SK-N-SH treated with all-trans-retinoic acid at 6 μM for 48 hours (cell line): ENCODE measurements at regions not wholly inside any gene's neighbourhood (a gene's known extent, or its start where the extent isn't known, plus 50 kb on each side); places are given as distances from the start of the nearest gene placed in this dataset.

Source experiments
- ATAC-seq: fragments of 200-7000 bp; cut with Tn5 transposase; 3 replicates; pipeline ENCODE4 v1.9.1; 2020; ENCODE audit warnings: mild to moderate bottlenecking, moderate library complexity
- ARNTL ChIP-seq: fragments of 450-650 bp; formaldehyde crosslinking; IDR thresholded peaks from 2 replicates; pipeline ENCODE4 v1.5.0; 2020; ENCODE audit warnings: low read depth, mild to moderate bottlenecking, moderate library complexity, borderline replicate concordance
- BACH2 ChIP-seq: fragments of 250-450 bp; sonication (Bioruptor Pico); IDR thresholded peaks from 2 replicates; pipeline ENCODE4 v1.9.0; 2021; ENCODE audit warnings: mild to moderate bottlenecking, borderline replicate concordance
- CSDC2 ChIP-seq: fragments of 250-450 bp; sonication (Bioruptor Pico); IDR thresholded peaks from 2 replicates; pipeline ENCODE4 v1.5.0; 2020; ENCODE audit warnings: mild to moderate bottlenecking, moderate library complexity
- ESRRG ChIP-seq: fragments of 250-450 bp; sonication (Bioruptor Pico); IDR thresholded peaks from 2 replicates; pipeline ENCODE4 v1.6.1; 2021; ENCODE audit warnings: mild to moderate bottlenecking
- GLIS3 ChIP-seq: fragments of 250-450 bp; sonication (Bioruptor Pico); IDR thresholded peaks from 2 replicates; pipeline ENCODE4 v1.5.0; 2020; ENCODE audit warnings: mild to moderate bottlenecking, moderate library complexity
- ISL1 ChIP-seq: fragments of 250-450 bp; sonication (Bioruptor Pico); IDR thresholded peaks from 2 replicates; pipeline ENCODE4 v2.1.2; 2022; ENCODE audit warnings: mild to moderate bottlenecking, moderate library complexity
- OSR1 ChIP-seq: fragments of 250-450 bp; sonication (Bioruptor Pico); IDR thresholded peaks from 2 replicates; pipeline ENCODE4 v1.8.0; 2022; ENCODE audit warnings: moderate library complexity, mild to moderate bottlenecking, inconsistent platforms
- PPARA ChIP-seq: fragments of 250-450 bp; sonication (Bioruptor Pico); IDR thresholded peaks from 2 replicates; pipeline ENCODE4 v1.5.0; 2020; ENCODE audit warnings: mild to moderate bottlenecking, borderline replicate concordance
- RARB ChIP-seq: fragments of 250-450 bp; sonication (Bioruptor Pico); IDR thresholded peaks from 2 replicates; pipeline ENCODE4 v1.8.0; 2021; ENCODE audit warnings: mild to moderate bottlenecking, moderate library complexity
- SNAI2 ChIP-seq: fragments of 250-450 bp; sonication (Bioruptor Pico); IDR thresholded peaks from 2 replicates; pipeline ENCODE4 v1.5.0; 2020; ENCODE audit warnings: mild to moderate bottlenecking, moderate library complexity
- TCF4 ChIP-seq: fragments of 250-450 bp; sonication (Bioruptor Pico); IDR thresholded peaks from 2 replicates; pipeline ENCODE4 v1.8.0; 2021; ENCODE audit warnings: mild to moderate bottlenecking, moderate library complexity, borderline replicate concordance
- TOX ChIP-seq: fragments of 250-450 bp; sonication (Bioruptor Pico); IDR thresholded peaks from 2 replicates; pipeline ENCODE4 v1.8.0; 2021; ENCODE audit warnings: mild to moderate bottlenecking, moderate library complexity, borderline replicate concordance
- ZFP3 ChIP-seq: fragments of 250-450 bp; sonication (Bioruptor Pico); IDR thresholded peaks from 2 replicates; pipeline ENCODE4 v1.5.0; 2020; ENCODE audit warnings: mild to moderate bottlenecking, moderate library complexity
- ZFP30 ChIP-seq: fragments of 450-650 bp; formaldehyde crosslinking; IDR thresholded peaks from 2 replicates; pipeline ENCODE4 v1.5.0; 2022; ENCODE audit warnings: mild to moderate bottlenecking, moderate library complexity
- ZNF565 ChIP-seq: fragments of 450-650 bp; formaldehyde crosslinking; conservative IDR thresholded peaks from 2 replicates; pipeline ENCODE4 v1.5.0; 2020; ENCODE audit warnings: low read depth, mild to moderate bottlenecking, moderate library complexity
- ZNF70 ChIP-seq: fragments of 450-650 bp; formaldehyde crosslinking; IDR thresholded peaks from 2 replicates; pipeline ENCODE4 v1.5.0; 2020; ENCODE audit warnings: mild to moderate bottlenecking, moderate library complexity
- ZNF8 ChIP-seq: fragments of 450-650 bp; formaldehyde crosslinking; IDR thresholded peaks from 2 replicates; pipeline ENCODE4 v1.5.0; 2020; ENCODE audit warnings: mild to moderate bottlenecking, moderate library complexity
- TF ChIP-seq, protein P1 (sequence below): fragments of 250-450 bp; sonication (Bioruptor Pico); IDR thresholded peaks from 2 replicates; pipeline ENCODE4 v1.8.0; 2020; ENCODE audit warnings: mild to moderate bottlenecking, moderate library complexity, borderline replicate concordance
- TF ChIP-seq, protein P2 (sequence below): fragments of 250-450 bp; sonication (Bioruptor Pico); IDR thresholded peaks from 2 replicates; pipeline ENCODE4 v1.8.0; 2021; ENCODE audit warnings: low read depth, mild to moderate bottlenecking, moderate library complexity, borderline replicate concordance
- TF ChIP-seq, protein P3 (sequence below): fragments of 250-450 bp; sonication (Bioruptor Pico); IDR thresholded peaks from 2 replicates; pipeline ENCODE4 v1.5.0; 2020; ENCODE audit warnings: mild to moderate bottlenecking, moderate library complexity
- TF ChIP-seq, protein P4 (sequence below): fragments of 250-450 bp; sonication (Bioruptor Pico); IDR thresholded peaks from 2 replicates; pipeline ENCODE4 v1.5.1; 2021; ENCODE audit warnings: mild to moderate bottlenecking, moderate library complexity

DNA sequence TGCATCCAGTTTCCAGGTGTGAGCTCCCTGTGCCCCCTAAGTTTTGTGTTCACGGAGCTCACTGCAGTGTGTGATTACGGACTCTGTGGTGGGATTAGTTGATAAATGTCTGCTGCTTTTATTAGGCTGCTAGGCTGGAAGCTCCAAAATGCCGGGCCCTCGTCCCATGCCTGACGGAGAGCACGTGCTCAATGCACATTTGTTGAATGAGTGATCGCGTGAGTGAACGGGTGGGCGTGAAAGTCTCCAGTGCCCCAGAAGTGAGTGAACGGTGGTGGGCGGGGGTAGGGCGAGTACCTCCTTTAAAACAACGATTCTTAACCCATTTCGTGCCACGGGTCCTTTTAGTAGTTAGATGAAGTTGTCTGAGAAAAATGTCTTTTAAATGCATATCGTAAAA is 175.5 kb downstream of the AACS start:
- no peak for ATAC-seq
- no peak for TF ChIP-seq RARB (CRISPR knock-in tag)

DNA sequence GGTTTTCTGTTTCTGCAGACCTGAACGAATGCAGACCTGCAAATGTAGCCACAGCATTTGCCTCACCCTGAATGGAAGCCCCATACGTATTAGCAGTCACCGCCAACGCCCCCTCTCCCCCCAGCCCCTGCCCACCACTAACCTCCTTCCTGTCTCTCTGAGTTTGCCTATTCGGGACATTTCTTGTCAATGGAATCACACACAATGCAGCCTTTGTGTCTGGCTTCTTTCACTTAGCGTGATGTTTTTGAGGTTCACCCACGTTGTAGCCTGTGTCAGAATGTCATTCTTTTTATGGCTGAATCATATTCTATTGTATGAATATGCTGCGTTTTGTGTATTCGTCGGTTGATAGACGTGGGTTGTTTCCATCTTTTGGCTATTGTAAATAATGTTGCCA is 178.6 kb downstream of the AACS start:
- ATAC-seq, result no peak
- TF ChIP-seq OSR1, result no peak
- no peak for TF ChIP-seq RARB (CRISPR knock-in tag)
- no peak for TF ChIP-seq TCF4 (CRISPR knock-in tag)
- TF ChIP-seq, protein P1, sequence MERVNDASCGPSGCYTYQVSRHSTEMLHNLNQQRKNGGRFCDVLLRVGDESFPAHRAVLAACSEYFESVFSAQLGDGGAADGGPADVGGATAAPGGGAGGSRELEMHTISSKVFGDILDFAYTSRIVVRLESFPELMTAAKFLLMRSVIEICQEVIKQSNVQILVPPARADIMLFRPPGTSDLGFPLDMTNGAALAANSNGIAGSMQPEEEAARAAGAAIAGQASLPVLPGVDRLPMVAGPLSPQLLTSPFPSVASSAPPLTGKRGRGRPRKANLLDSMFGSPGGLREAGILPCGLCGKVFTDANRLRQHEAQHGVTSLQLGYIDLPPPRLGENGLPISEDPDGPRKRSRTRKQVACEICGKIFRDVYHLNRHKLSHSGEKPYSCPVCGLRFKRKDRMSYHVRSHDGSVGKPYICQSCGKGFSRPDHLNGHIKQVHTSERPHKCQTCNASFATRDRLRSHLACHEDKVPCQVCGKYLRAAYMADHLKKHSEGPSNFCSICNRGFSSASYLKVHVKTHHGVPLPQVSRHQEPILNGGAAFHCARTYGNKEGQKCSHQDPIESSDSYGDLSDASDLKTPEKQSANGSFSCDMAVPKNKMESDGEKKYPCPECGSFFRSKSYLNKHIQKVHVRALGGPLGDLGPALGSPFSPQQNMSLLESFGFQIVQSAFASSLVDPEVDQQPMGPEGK (CRISPR knock-in tag), result no peak
- TF ChIP-seq GLIS3 (CRISPR knock-in tag), result no peak
- no peak for TF ChIP-seq ZFP3
- TF ChIP-seq, protein P2, sequence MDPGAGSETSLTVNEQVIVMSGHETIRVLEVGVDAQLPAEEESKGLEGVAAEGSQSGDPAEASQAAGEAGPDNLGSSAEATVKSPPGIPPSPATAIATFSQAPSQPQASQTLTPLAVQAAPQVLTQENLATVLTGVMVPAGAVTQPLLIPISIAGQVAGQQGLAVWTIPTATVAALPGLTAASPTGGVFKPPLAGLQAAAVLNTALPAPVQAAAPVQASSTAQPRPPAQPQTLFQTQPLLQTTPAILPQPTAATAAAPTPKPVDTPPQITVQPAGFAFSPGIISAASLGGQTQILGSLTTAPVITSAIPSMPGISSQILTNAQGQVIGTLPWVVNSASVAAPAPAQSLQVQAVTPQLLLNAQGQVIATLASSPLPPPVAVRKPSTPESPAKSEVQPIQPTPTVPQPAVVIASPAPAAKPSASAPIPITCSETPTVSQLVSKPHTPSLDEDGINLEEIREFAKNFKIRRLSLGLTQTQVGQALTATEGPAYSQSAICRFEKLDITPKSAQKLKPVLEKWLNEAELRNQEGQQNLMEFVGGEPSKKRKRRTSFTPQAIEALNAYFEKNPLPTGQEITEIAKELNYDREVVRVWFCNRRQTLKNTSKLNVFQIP (CRISPR knock-in tag), result no peak
- TF ChIP-seq SNAI2 (CRISPR knock-in tag), result no peak
- TF ChIP-seq CSDC2 (CRISPR knock-in tag), result no peak
- TF ChIP-seq ZNF8 (CRISPR knock-in tag), result no peak
- no peak for TF ChIP-seq ZNF70 (CRISPR knock-in tag)
- TF ChIP-seq ZFP30 (CRISPR knock-in tag), result no peak
- no peak for TF ChIP-seq PPARA (CRISPR knock-in tag)
- no peak for TF ChIP-seq TOX (CRISPR knock-in tag)
- TF ChIP-seq ARNTL, result no peak
- TF ChIP-seq, protein P3, sequence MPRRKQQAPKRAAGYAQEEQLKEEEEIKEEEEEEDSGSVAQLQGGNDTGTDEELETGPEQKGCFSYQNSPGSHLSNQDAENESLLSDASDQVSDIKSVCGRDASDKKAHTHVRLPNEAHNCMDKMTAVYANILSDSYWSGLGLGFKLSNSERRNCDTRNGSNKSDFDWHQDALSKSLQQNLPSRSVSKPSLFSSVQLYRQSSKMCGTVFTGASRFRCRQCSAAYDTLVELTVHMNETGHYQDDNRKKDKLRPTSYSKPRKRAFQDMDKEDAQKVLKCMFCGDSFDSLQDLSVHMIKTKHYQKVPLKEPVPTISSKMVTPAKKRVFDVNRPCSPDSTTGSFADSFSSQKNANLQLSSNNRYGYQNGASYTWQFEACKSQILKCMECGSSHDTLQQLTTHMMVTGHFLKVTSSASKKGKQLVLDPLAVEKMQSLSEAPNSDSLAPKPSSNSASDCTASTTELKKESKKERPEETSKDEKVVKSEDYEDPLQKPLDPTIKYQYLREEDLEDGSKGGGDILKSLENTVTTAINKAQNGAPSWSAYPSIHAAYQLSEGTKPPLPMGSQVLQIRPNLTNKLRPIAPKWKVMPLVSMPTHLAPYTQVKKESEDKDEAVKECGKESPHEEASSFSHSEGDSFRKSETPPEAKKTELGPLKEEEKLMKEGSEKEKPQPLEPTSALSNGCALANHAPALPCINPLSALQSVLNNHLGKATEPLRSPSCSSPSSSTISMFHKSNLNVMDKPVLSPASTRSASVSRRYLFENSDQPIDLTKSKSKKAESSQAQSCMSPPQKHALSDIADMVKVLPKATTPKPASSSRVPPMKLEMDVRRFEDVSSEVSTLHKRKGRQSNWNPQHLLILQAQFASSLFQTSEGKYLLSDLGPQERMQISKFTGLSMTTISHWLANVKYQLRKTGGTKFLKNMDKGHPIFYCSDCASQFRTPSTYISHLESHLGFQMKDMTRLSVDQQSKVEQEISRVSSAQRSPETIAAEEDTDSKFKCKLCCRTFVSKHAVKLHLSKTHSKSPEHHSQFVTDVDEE (CRISPR knock-in tag), result no peak
- no peak for TF ChIP-seq ISL1 (CRISPR knock-in tag)
- TF ChIP-seq, protein P4, sequence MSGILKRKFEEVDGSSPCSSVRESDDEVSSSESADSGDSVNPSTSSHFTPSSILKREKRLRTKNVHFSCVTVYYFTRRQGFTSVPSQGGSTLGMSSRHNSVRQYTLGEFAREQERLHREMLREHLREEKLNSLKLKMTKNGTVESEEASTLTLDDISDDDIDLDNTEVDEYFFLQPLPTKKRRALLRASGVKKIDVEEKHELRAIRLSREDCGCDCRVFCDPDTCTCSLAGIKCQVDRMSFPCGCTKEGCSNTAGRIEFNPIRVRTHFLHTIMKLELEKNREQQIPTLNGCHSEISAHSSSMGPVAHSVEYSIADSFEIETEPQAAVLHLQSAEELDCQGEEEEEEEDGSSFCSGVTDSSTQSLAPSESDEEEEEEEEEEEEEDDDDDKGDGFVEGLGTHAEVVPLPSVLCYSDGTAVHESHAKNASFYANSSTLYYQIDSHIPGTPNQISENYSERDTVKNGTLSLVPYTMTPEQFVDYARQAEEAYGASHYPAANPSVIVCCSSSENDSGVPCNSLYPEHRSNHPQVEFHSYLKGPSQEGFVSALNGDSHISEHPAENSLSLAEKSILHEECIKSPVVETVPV (CRISPR knock-in tag), result no peak

DNA sequence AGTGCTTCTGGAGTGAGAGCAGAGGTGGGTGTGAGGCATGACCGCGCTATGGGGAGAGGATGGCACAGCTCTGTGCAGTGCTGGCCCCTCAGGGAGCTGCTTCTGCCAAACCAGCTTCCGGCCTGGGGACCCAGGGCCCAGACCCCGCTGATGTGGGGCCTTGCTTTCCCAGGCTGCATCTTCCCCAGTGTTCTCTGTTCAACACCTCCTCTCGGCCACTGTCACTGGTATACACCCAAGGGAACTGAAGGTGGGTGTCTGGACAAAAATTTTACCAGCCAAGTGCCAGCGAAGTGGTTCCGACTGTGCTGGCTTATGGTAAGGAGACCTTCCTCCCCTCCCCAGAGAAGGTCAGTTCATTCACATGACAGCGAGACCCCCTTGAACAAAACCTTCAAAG is 179.1 kb downstream of the AACS start:
- no peak for ATAC-seq
- TF ChIP-seq TCF4 (CRISPR knock-in tag), result no peak
- TF ChIP-seq, all 23 proteins: peak for 0

DNA sequence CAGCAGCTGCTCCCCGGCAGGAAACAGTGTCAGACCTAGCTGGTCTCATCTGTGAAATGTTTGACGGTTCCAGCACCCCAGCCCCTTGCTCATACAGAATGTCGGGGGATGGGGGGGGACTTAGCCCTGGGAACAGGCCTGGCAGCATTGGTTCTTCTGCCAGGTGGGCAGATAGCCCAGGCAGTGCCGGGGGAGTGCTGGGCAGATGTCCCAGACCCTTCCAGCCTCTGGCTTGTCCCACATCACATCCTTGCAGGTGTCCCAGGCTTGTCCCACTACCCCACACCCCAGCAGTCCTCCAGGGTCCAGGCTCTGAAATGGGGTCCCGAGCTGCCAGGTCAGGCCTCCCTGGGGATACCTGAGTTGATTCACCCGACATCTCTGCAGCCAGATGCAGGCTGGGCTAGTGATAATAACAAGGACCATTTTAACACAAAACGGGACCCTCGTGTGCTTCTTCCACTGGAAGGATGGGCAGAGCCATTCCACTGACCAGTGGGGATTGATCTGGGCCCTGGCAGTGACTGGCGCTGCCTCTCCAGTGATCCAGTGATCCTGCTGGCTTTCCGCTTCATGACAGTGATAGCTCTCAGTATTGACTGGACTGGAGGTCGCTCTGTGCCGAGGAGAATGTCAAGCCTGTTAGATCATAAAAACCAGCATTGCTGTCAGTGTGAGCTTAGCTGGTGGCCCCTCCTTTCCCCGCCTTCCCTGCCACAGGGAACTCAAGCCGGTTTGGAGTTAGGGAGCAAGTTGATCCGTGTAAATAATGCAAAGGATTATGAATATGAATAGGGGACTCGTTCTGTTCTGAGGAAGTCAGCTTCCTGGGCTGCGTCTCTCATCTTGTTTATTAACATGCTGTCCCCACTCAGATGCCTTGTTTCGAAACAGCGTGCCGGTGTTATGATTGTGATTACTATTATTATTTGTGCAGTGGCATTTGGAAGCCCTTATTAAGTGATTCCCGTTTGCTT is 180.6 kb downstream of the AACS start:
- no peak for ATAC-seq

More for the DNA sequence above, 180.6 kb downstream of the AACS start:
- TF ChIP-seq ZNF70 (CRISPR knock-in tag) (no peak), ESRRG (CRISPR knock-in tag) (no peak), PPARA (CRISPR knock-in tag) (no peak), TOX (CRISPR knock-in tag) (no peak), BACH2 (CRISPR knock-in tag) (no peak), ZNF565 (CRISPR knock-in tag) (no peak), CSDC2 (CRISPR knock-in tag) (no peak), ZNF8 (CRISPR knock-in tag) (no peak), GLIS3 (CRISPR knock-in tag) (no peak), ARNTL (no peak), ZFP3 (no peak), TCF4 (CRISPR knock-in tag) (no peak), SNAI2 (CRISPR knock-in tag) (no peak)
- TF ChIP-seq, protein P1 (CRISPR knock-in tag), result no peak
